Myocyte (in vitro differentiated cells): ENCODE measurements at regions not wholly inside any gene's neighbourhood (a gene's known extent, or its start where the extent isn't known, plus 50 kb on each side); places are given as distances from the start of the nearest gene placed in this dataset.

Experiments used
- DNase-seq: peaks from one replicate; pipeline ENCODE4 v3.0.0-alpha.2; 2012; ENCODE audit warnings: low read depth

- no peak for DNase-seq
Measured at GRCh38 chr7:116145245-116145852, 65.0 kb upstream of the TES start.

GRCh38 chr7:116148108-116148507 lies 62.2 kb upstream of the TES start:
- no peak for DNase-seq

DNA sequence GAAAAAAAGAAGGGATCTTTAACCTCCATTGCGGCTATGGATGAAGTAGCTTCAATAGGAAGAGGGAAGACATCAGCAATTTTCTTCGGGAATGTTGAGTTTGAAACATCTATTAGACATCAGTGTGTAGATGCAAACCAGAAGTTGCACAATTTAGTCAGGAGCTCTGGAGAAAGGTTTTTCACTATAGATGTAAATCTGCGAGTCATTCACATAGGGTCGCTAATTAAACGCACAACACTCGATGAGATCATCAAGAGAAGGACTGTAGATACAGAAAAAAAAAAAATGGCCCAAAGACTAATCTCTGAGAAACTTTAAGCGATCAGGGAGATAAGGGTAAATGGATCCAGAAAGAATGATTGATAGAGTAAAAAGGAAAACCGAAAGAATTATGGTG lies 61.7 kb upstream of the TES start:
- DNase-seq: no peak

GRCh38 chr7:116150588-116150987 lies 59.8 kb upstream of the TES start:
- DNase-seq: no peak

GRCh38 chr7:116152276-116152675 lies 58.1 kb upstream of the TES start:
- DNase-seq: no peak

DNA sequence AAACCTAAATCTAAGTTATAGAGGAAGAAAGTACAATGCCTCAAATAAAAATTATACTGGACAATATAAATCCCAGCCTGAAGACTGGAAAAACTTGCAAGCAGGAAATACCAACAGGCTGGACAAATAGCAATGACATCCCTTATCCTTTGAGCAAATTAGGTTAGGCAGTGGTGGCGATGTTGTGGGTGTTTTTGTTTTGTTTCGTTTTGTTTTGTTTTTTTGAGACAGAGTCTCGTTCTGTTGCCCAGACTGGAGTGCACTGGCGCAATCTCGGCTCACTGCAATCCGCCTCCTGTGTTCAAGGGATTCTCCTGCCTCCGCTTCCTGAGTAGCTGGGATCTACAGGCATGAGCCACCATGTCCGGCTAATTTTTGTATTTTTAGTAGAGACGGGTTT lies 57.3 kb upstream of the TES start:
- no peak for DNase-seq

GRCh38 chr7:116159711-116160110 lies 50.6 kb upstream of the TES start:
- DNase-seq: no peak
